PFSK-1 (cell line): ENCODE measurements at regions not wholly inside any gene's neighbourhood (a gene's known extent, or its start where the extent isn't known, plus 50 kb on each side); places are given as distances from the start of the nearest gene placed in this dataset.

Source experiments
- FOXP2 ChIP-seq: optimal IDR thresholded peaks from 2 replicates; pipeline ENCODE3; 2011; ENCODE audit warnings: borderline replicate concordance, control low read depth, inconsistent platforms; ENCODE audit not compliant: insufficient read depth; ENCODE audit errors: extremely low read length, extremely low read depth
- POLR2AphosphoS5 ChIP-seq: IDR thresholded peaks from 2 replicates; pipeline ENCODE4 v1.6.1; 2012; ENCODE audit warnings: low read depth, mild to moderate bottlenecking, control low read depth, low read length, moderate library complexity
- REST ChIP-seq, 2 experiments: IDR thresholded peaks; 2 replicates each; pipeline versions ENCODE4 v1.6.1 to v1.8.0; 2011 to 2012; ENCODE audit warnings: low read depth in 2 of 2, low read length in 2 of 2, control low read depth in 1 of 2, inconsistent platforms in 1 of 2, mild to moderate bottlenecking in 1 of 2, moderate library complexity in 1 of 2; ENCODE audit not compliant: insufficient read depth in 1 of 2
- SIN3A ChIP-seq: IDR thresholded peaks from 2 replicates; pipeline ENCODE4 v1.6.1; 2012; ENCODE audit warnings: mild to moderate bottlenecking, low read length, moderate library complexity, borderline replicate concordance; ENCODE audit not compliant: insufficient read depth
- TAF1 ChIP-seq: IDR thresholded peaks from 2 replicates; pipeline ENCODE4 v1.6.1; 2012; ENCODE audit warnings: low read length, control low read depth, borderline replicate concordance; ENCODE audit not compliant: insufficient read depth

- TF ChIP-seq SIN3A (no peak), POLR2AphosphoS5 (no peak), FOXP2 (no peak)
These were observed 134.9 kb upstream of the IPO9 start for GRCh38 chr1:201693890-201694607.

GRCh38 chr1:201694608-201695335 lies 134.2 kb upstream of the IPO9 start:
- TF ChIP-seq SIN3A, result no peak
- TF ChIP-seq POLR2AphosphoS5, result no peak
- TF ChIP-seq TAF1, result no peak
- TF ChIP-seq FOXP2, result no peak
- TF ChIP-seq REST (IDR thresholded peaks at IDR 0.05; ENCODE audit: insufficient read depth in 1 of 2, low read depth in 2 of 2, low read length in 2 of 2), result no peak

- TF ChIP-seq TAF1 (no peak), POLR2AphosphoS5 (no peak), FOXP2 (no peak), REST (IDR thresholded peaks at IDR 0.05; ENCODE audit: insufficient read depth in 1 of 2, low read depth in 2 of 2, low read length in 2 of 2) (no peak)
These were observed 133.3 kb upstream of the IPO9 start for GRCh38 chr1:201695607-201696006.

- TF ChIP-seq POLR2AphosphoS5 (no peak), FOXP2 (no peak), REST (IDR thresholded peaks at IDR 0.05; ENCODE audit: insufficient read depth in 1 of 2, low read depth in 2 of 2, low read length in 2 of 2) (no peak), SIN3A (no peak), TAF1 (no peak)
These were observed 132.7 kb upstream of the IPO9 start for GRCh38 chr1:201696217-201696761.

GRCh38 chr1:201697174-201697573 lies 131.8 kb upstream of the IPO9 start:
- TF ChIP-seq FOXP2 (no peak), SIN3A (no peak), REST (IDR thresholded peaks at IDR 0.05; ENCODE audit: insufficient read depth in 1 of 2, low read depth in 2 of 2, low read length in 2 of 2) (no peak), POLR2AphosphoS5 (no peak), TAF1 (no peak)
